IMR-90 (cell line): ENCODE measurements at regions not wholly inside any gene's neighbourhood (a gene's known extent, or its start where the extent isn't known, plus 50 kb on each side); places are given as distances from the start of the nearest gene placed in this dataset.

Experiments
- BHLHE40 ChIP-seq: fragments of 150-350 bp; IDR thresholded peaks from 2 replicates; pipeline ENCODE4 v1.6.1; 2016; ENCODE audit warnings: mild to moderate bottlenecking, low read depth, low read length
- CEBPB ChIP-seq: IDR thresholded peaks from 2 replicates; pipeline ENCODE4 v1.6.1; 2012; ENCODE audit warnings: low read depth, low read length, improper control_type of control experiment
- MAFK ChIP-seq: IDR thresholded peaks from 2 replicates; pipeline ENCODE4 v1.6.1; 2012; ENCODE audit warnings: low read depth, low read length, improper control_type of control experiment
- MXI1 ChIP-seq: IDR thresholded peaks from 2 replicates; pipeline ENCODE4 v1.6.1; 2012; ENCODE audit warnings: low read depth, mild to moderate bottlenecking, low read length, moderate library complexity, borderline replicate concordance
- POLR2A ChIP-seq: IDR thresholded peaks from 2 replicates; pipeline ENCODE4 v1.6.1; 2012; ENCODE audit warnings: mild to moderate bottlenecking, low read depth, low read length
- RCOR1 ChIP-seq: IDR thresholded peaks from 2 replicates; pipeline ENCODE4 v1.6.1; 2012; ENCODE audit warnings: mild to moderate bottlenecking, low read length, improper control_type of control experiment; ENCODE audit not compliant: insufficient replicate concordance
- RFX5 ChIP-seq: IDR thresholded peaks from 2 replicates; pipeline ENCODE4 v1.8.0; 2012; ENCODE audit warnings: low read depth, mild to moderate bottlenecking, low read length, moderate library complexity
- TF ChIP-seq, protein P1 (sequence below): conservative IDR thresholded peaks from 2 replicates; pipeline ENCODE4 v1.5.1; 2012; ENCODE audit warnings: mild to moderate bottlenecking, low read depth, low read length, improper control_type of control experiment
- TF ChIP-seq, protein P2 (sequence below): fragments of 150-350 bp; IDR thresholded peaks from 2 replicates; pipeline ENCODE4 v1.6.1; 2017; ENCODE audit warnings: mild to moderate bottlenecking, antibody characterized with exemption, low read length, low read depth

- TF ChIP-seq POLR2A, result no peak
- no peak for TF ChIP-seq CEBPB
- TF ChIP-seq, protein P1, sequence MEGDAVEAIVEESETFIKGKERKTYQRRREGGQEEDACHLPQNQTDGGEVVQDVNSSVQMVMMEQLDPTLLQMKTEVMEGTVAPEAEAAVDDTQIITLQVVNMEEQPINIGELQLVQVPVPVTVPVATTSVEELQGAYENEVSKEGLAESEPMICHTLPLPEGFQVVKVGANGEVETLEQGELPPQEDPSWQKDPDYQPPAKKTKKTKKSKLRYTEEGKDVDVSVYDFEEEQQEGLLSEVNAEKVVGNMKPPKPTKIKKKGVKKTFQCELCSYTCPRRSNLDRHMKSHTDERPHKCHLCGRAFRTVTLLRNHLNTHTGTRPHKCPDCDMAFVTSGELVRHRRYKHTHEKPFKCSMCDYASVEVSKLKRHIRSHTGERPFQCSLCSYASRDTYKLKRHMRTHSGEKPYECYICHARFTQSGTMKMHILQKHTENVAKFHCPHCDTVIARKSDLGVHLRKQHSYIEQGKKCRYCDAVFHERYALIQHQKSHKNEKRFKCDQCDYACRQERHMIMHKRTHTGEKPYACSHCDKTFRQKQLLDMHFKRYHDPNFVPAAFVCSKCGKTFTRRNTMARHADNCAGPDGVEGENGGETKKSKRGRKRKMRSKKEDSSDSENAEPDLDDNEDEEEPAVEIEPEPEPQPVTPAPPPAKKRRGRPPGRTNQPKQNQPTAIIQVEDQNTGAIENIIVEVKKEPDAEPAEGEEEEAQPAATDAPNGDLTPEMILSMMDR, result no peak
- TF ChIP-seq, protein P2, sequence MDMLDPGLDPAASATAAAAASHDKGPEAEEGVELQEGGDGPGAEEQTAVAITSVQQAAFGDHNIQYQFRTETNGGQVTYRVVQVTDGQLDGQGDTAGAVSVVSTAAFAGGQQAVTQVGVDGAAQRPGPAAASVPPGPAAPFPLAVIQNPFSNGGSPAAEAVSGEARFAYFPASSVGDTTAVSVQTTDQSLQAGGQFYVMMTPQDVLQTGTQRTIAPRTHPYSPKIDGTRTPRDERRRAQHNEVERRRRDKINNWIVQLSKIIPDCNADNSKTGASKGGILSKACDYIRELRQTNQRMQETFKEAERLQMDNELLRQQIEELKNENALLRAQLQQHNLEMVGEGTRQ, result no peak
- no peak for TF ChIP-seq MAFK
- TF ChIP-seq BHLHE40, result no peak
- TF ChIP-seq RFX5, result no peak
- no peak for TF ChIP-seq MXI1
- TF ChIP-seq RCOR1, result no peak
Observed at GRCh38 chr2:34416856-34417255, 817.8 kb upstream of the FAM98A start.
